Transverse colon (tissue), 4 donors: ENCODE measurements at regions not wholly inside any gene's neighbourhood (a gene's known extent, or its start where the extent isn't known, plus 50 kb on each side); places are given as distances from the start of the nearest gene placed in this dataset.

ENCODE experiments used
- DNase-seq: peaks from one replicate; pipeline ENCODE4 v3.0.0-alpha.2; 2019
- H3K27ac ChIP-seq, 4 donors: fragments of 200-600 bp; sonication (generic); 2 replicates each; pipeline ENCODE4 v1.5.1; 2016 to 2018; ENCODE audit warnings: inconsistent platforms in 4 of 4
- H3K27me3 ChIP-seq: fragments of 200-600 bp; sonication (generic); 2 replicates; pipeline ENCODE4 v1.5.1; 2017; ENCODE audit warnings: inconsistent platforms
- H3K36me3 ChIP-seq, 4 donors: fragments of 200-600 bp; sonication (generic); 2 replicates each; pipeline ENCODE4 v1.5.1; 2017 to 2019; ENCODE audit warnings: inconsistent platforms in 4 of 4
- H3K4me1 ChIP-seq, 4 donors: fragments of 200-600 bp; sonication (generic); 2 replicates each; pipeline ENCODE4 v1.5.1; 2017 to 2020; ENCODE audit warnings: inconsistent platforms in 4 of 4
- H3K4me3 ChIP-seq, 4 donors: fragments of 200-600 bp; sonication (generic); 1 replicate in 1 of 4; 2 replicates in 3 of 4; pipeline versions ENCODE4 v1.5.1 to v1.6.1; 2017 to 2019; ENCODE audit warnings: inconsistent platforms in 4 of 4
- H3K9me3 ChIP-seq, 2 donors: fragments of 200-600 bp; sonication (generic); 2 replicates each; pipeline ENCODE4 v1.5.1; 2017 to 2019; ENCODE audit warnings: inconsistent platforms in 2 of 2
- EP300 ChIP-seq: sonication (generic); formaldehyde crosslinking; IDR thresholded peaks from one replicate; pipeline ENCODE4 v1.6.1; 2017; ENCODE audit warnings: antibody characterized with exemption, low read depth
- POLR2A ChIP-seq: fragments of 450-650 bp; IDR thresholded peaks from one replicate; pipeline ENCODE4 v1.6.1; 2016; ENCODE audit warnings: antibody characterized with exemption, mild to moderate bottlenecking, moderate library complexity
- POLR2AphosphoS5 ChIP-seq, 3 donors: sonication (generic); formaldehyde crosslinking; IDR thresholded peaks; one replicate each; pipeline ENCODE4 v1.6.1; 2016; ENCODE audit warnings: antibody characterized with exemption in 3 of 3
- WGBS, 2 donors: methylation state at CpG; one replicate each; pipeline ENCODE4 v1.1.5; 2018; ENCODE audit warnings: low coverage in 1 of 2; 5-methylcytosine and 5-hydroxymethylcytosine counted together
- in situ Hi-C, 4 donors: fragments of 200-750 bp; cut with MboI; loops; one replicate each; pipeline versions ENCODE4 v1.15.0 to v1.15.1; 2017; ENCODE audit warnings: low sequenced_read_pairs in 3 of 4, low pct_ligation_motif_present in 1 of 4, low pct_unique_long_range_greater_than_20kb in 1 of 4
- intact Hi-C: fragments of 100-400 bp; cut with DNase I; formaldehyde crosslinking; loops from one replicate; pipeline ENCODE4 v1.15.1; 2023; ENCODE audit warnings: low total_unique reads
- TF ChIP-seq, protein P1 (sequence below), 5 experiments: fragments of 200-600 bp in 3 of 5; fragments of 450-650 bp in 2 of 5; sonication (generic) in 3 of 5; IDR thresholded peaks; 1 replicate in 2 of 5; 2 replicates in 3 of 5; pipeline ENCODE4 v1.5.1; 2016 to 2017; ENCODE audit warnings: antibody characterized with exemption in 5 of 5, inconsistent platforms in 3 of 5, mild to moderate bottlenecking in 2 of 5, moderate library complexity in 1 of 5

DNA sequence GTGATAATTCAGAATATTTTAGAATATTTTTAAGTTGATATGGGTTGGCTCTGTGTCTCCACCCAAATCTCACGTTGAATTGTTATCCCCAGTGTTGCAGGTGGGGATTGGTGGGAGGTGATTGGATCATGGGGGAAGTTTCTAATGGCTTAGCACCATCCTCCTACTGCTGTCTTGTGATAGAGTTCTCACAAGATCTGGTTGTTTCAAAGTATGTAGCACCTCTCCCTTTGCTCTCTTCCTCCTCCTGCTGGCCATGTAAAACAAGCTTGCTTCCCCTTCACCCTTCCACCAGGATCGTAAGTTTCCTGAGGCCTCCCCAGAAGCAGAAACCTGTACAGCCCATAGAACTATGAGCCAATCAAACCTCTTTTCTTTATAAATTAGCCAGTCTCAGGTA lies 214.6 kb upstream of the C9orf72 start:
- no peaks in the 10 kb centered on the region for H3K9me3 ChIP-seq
- TF ChIP-seq POLR2A (no peak), EP300 (no peak), POLR2AphosphoS5 (IDR thresholded peaks at IDR 0.05) (no peak)
- TF ChIP-seq, protein P1, sequence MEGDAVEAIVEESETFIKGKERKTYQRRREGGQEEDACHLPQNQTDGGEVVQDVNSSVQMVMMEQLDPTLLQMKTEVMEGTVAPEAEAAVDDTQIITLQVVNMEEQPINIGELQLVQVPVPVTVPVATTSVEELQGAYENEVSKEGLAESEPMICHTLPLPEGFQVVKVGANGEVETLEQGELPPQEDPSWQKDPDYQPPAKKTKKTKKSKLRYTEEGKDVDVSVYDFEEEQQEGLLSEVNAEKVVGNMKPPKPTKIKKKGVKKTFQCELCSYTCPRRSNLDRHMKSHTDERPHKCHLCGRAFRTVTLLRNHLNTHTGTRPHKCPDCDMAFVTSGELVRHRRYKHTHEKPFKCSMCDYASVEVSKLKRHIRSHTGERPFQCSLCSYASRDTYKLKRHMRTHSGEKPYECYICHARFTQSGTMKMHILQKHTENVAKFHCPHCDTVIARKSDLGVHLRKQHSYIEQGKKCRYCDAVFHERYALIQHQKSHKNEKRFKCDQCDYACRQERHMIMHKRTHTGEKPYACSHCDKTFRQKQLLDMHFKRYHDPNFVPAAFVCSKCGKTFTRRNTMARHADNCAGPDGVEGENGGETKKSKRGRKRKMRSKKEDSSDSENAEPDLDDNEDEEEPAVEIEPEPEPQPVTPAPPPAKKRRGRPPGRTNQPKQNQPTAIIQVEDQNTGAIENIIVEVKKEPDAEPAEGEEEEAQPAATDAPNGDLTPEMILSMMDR (IDR thresholded peaks at IDR 0.05), result no peak
- no peak overlapping the region for H3K27ac ChIP-seq
- H3K4me3 ChIP-seq, result no peak overlapping the region
- DNase-seq, result no peak
- no peaks in the 10 kb centered on the region for H3K36me3 ChIP-seq
- no peaks in the 10 kb centered on the region for H3K4me1 ChIP-seq
- in situ Hi-C loops, result no loop called here
- 43 to 47% methylated on average over 2 of the region's 2 CpGs for WGBS, 2 donors
- intact Hi-C loops, result no loop called here
- H3K27me3 ChIP-seq, result no peaks in the 10 kb centered on the region

DNA sequence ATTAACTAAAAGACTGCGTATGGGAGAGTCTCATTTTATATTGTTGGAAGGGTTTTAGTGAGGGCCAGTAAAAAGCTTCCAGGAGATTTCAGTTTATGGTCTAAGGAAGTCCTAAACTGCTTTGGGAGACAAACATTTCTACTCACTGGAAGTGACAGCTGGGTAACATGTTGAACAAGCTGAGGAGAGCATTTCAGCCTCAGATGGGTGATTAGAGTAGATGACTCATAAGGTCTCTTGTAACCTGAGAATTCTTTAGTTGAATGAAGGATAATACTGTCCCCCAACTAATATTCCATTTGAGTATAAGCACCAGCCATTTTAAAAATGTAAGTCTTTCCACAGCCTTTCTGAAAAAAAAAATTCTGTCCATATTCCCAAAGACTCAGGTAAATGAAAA lies 218.0 kb upstream of the C9orf72 start:
- Histone ChIP-seq H3K36me3 (no peaks in the 10 kb centered on the region), H3K27me3 (no peaks in the 10 kb centered on the region), H3K4me3 (no peak overlapping the region), H3K27ac (no peak overlapping the region), H3K4me1 (no peaks in the 10 kb centered on the region), H3K9me3 (no peaks in the 10 kb centered on the region)
- no peak for TF ChIP-seq EP300
- no peak for TF ChIP-seq POLR2A
- no peak for TF ChIP-seq POLR2AphosphoS5 (IDR thresholded peaks at IDR 0.05)
- TF ChIP-seq, protein P1 (IDR thresholded peaks at IDR 0.05), result no peak
- intact Hi-C loops (no loop called here), in situ Hi-C loops (no loop called here)
- no peak for DNase-seq
- 60 to 78% methylated on average over 1 of the region's 1 CpG for WGBS, 2 donors

DNA sequence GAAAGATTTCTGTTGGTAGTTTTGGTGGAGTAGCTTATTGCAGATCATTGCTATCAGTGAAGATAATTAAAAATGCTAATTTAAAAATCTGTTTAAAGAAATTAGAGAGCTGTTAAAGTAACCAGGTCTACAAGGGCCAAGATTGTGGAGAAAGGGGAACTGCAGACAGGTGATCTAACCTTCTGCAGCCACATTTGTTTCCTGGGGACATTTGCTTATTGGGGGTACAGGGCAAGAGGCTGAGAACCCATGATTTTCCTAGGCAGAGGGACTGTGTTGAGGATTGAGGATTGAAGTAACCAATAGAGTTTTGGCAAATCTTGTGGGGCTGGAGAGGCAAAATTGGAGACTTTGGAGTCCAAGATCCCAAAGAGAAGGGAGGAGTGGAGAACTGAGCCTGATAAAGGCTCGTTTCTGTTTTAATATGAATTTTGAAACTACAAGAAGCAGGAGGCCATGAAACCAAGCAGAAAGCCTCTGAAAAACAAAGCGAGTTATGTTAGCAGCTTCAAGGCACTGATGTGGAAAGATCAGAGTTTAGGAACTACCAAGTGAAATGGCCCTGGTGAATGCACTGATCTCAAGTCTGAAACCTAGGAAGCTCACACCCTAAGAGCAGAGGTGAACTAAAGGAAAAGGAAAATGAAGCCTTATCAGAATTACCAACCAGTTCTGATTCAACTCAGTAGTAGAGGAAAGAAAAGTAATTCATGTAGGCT lies 219.8 kb upstream of the C9orf72 start:
- Histone ChIP-seq H3K27me3 (no peaks in the 10 kb centered on the region), H3K4me1 (no peaks in the 10 kb centered on the region), H3K36me3 (no peaks in the 10 kb centered on the region), H3K4me3 (no peak overlapping the region), H3K27ac (no peak overlapping the region), H3K9me3 (no peaks in the 10 kb centered on the region)
- intact Hi-C loops, result no loop called here
- in situ Hi-C loops, result no loop called here
- TF ChIP-seq, protein P1 (IDR thresholded peaks at IDR 0.05), result no peak
- TF ChIP-seq EP300 (no peak), POLR2A (no peak), POLR2AphosphoS5 (IDR thresholded peaks at IDR 0.05) (no peak)
- WGBS, 2 donors, result 50 to 60% methylated on average over 2 of the region's 2 CpGs
- no peak for DNase-seq

DNA sequence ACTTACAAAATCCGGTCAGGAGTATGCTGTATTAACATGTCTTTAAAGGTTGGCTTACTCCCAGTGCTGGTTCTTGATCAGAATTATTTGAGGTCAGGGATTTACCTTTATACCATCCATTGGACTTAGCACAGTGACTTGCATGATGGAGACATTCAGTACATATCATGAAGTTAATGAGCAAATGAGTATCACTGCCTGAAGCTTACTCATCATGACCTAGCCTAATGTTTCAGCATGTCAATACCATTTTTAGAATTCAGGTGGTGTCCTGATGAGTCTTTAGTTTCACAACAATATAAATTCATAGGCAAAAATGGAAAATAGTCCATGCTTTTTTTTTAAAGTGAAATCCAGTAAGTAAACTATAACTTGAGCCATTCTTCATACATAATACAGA lies 226.0 kb upstream of the C9orf72 start:
- Histone ChIP-seq H3K9me3 (no peaks in the 10 kb centered on the region), H3K27me3 (no peaks in the 10 kb centered on the region), H3K4me1 (no peaks in the 10 kb centered on the region), H3K4me3 (no peak overlapping the region), H3K36me3 (no peaks in the 10 kb centered on the region), H3K27ac (no peak overlapping the region)
- WGBS, 2 donors, result 77 to 78% methylated on average over 1 of the region's 1 CpG
- in situ Hi-C loops, result no loop called here
- TF ChIP-seq, protein P1 (IDR thresholded peaks at IDR 0.05), result no peak
- TF ChIP-seq EP300 (no peak), POLR2A (no peak), POLR2AphosphoS5 (IDR thresholded peaks at IDR 0.05) (no peak)
- no peak for DNase-seq
- intact Hi-C loops, result no loop called here
